ENCODE measurements at regions not wholly inside any gene's neighbourhood (a gene's known extent, or its start where the extent isn't known, plus 50 kb on each side); places are given as distances from the start of the nearest gene placed in this dataset.
"Not testable (repeated sequence)": the region's sequence is repeated elsewhere in the genome, so short reads cannot be mapped to it uniquely, and the experiment has no call there.

GRCh38 chr2:131753640-131754561, 226.2 kb downstream of the CCDC74A start:
- TF ChIP-seq CTCF (IDR thresholded peaks at IDR 0.05; ENCODE audit: unreplicated experiment in 3 of 3), result no peak
- Mint-ChIP-seq H3K36me3 (ENCODE audit: low read depth) (no peaks in the 10 kb centered on the region), H3K27me3 (ENCODE audit: low read depth) (no peaks in the 10 kb centered on the region), H3K9me3 (peaks cover 10% of the 10 kb centered on the region), H3K27ac (no peak overlapping the region), H3K4me3 (no peak overlapping the region), H3K4me1 (no peaks in the 10 kb centered on the region)

DNA sequence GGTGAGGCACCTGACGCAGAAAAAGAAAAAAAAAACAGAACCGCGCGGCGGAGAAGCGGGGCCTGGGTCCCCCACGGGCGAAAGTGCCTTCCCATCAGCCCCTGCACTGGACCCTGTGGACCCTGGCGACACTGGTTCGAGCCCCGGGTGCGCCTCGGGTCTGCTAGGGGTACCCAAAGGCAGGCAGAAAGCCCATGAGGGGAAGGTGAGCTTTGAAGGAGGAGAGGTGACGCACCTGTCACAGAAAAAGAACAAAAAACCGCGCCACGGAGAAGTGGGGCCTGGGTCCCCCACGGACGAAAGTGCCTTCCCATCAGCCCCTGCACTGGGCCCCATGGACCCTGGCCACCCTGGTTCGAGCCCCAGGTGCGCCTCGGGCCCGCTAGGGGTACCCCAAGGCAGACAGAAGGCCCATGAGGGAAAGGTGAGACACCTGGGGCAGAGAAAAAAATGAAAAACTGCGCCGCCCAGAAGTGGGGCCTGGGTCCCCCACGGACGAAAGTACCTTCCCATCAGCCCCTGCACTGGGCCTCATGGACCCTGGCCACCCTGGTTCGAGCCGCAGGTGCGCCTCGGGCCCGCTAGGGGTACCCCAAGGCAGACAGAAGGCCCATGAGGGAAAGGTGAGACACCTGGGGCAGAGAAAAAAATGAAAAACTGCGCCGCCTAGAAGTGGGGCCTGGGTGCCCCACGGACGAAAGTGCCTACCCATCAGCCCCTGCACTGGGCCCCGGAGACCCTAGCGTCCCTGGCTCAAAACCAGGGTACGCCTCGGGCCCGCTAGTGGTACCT, 227.4 kb downstream of the CCDC74A start:
- no peak for TF ChIP-seq CTCF (IDR thresholded peaks at IDR 0.05; ENCODE audit: unreplicated experiment in 3 of 3)
- Mint-ChIP-seq H3K4me1 (no peaks in the 10 kb centered on the region), H3K36me3 (ENCODE audit: low read depth) (no peaks in the 10 kb centered on the region), H3K9me3 (peaks cover 15% of the 10 kb centered on the region), H3K27me3 (ENCODE audit: low read depth) (no peaks in the 10 kb centered on the region), H3K4me3 (no peak overlapping the region), H3K27ac (no peak overlapping the region)

- H3K4me3 Mint-ChIP-seq, result no peak overlapping the region
- TF ChIP-seq CTCF (IDR thresholded peaks at IDR 0.05; ENCODE audit: unreplicated experiment in 3 of 3), result no peak
These were observed 228.6 kb downstream of the CCDC74A start for GRCh38 chr2:131756141-131756907.

DNA sequence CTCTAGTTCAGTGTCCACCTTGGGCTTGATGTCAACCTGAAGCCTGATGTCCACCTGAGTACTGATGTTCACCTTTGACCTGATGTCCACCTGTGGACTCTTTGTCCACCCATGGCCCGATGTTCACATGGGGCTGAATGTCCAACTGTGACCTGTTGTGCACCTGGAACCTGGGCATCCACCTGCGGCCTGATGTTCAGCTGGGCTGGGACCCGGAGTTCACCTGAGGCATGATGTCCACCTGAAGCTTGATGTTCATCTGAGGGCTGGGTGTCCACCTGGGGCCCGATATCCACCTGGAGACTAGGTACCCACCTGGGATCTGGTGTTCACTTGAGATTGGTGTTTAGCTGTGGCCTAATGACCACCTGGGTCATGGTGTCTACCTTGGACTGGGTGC, 231.3 kb downstream of the CCDC74A start:
- H3K27ac Mint-ChIP-seq; H3K36me3 Mint-ChIP-seq (ENCODE audit: low read depth); H3K4me3 Mint-ChIP-seq; H3K4me1 Mint-ChIP-seq; H3K27me3 Mint-ChIP-seq (ENCODE audit: low read depth): not testable (repeated sequence)
- H3K9me3 Mint-ChIP-seq, result peaks cover 15% of the 10 kb centered on the region

More at GRCh38 chr2:131756141-131756907, 228.6 kb downstream of the CCDC74A start:
- H3K27me3 Mint-ChIP-seq (ENCODE audit: low read depth), result no peaks in the 10 kb centered on the region
- no peaks in the 10 kb centered on the region for H3K4me1 Mint-ChIP-seq
- peaks cover 15% of the 10 kb centered on the region for H3K9me3 Mint-ChIP-seq
- no peaks in the 10 kb centered on the region for H3K36me3 Mint-ChIP-seq (ENCODE audit: low read depth)
- H3K27ac Mint-ChIP-seq, result no peak overlapping the region

DNA sequence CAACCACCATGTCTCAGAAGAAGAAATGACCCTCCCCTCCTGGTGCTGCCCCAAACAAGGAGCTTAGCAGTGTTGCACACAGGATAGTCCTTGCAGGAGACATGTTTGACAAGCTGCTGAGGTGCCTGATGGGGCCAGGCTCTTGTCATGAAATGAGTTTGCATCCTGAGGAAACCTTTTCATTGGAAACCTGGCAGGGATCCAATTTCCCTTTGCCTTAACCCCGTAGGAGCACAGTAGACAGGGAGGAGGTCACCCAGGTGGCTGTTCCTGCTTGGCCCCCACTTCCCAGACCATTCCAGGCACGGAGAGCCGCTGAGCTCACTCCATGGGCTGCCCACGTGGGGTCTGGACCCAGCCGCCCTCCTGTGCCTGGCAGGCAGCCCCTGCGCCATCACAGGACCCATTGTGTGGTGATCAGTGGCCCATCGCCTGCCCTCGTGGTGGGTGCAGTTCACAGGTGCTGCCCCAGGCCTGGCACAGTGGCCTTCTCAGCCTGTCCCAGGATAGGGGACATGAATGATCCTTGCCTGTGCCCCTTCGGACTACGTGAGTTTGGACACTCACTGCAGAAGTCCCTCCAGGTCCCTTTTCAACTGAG, 247.4 kb downstream of the CCDC74A start:
- H3K4me3 Mint-ChIP-seq, H3K4me1 Mint-ChIP-seq: not testable (repeated sequence)

GRCh38 chr2:131775903-131776506, 248.3 kb downstream of the CCDC74A start:
- H3K36me3 Mint-ChIP-seq (ENCODE audit: low read depth); H3K27ac Mint-ChIP-seq: not testable (repeated sequence)

More for the DNA sequence above, 247.4 kb downstream of the CCDC74A start:
- not testable (repeated sequence) for H3K27me3 Mint-ChIP-seq (ENCODE audit: low read depth); H3K27ac Mint-ChIP-seq; H3K36me3 Mint-ChIP-seq (ENCODE audit: low read depth); H3K9me3 Mint-ChIP-seq

DNA sequence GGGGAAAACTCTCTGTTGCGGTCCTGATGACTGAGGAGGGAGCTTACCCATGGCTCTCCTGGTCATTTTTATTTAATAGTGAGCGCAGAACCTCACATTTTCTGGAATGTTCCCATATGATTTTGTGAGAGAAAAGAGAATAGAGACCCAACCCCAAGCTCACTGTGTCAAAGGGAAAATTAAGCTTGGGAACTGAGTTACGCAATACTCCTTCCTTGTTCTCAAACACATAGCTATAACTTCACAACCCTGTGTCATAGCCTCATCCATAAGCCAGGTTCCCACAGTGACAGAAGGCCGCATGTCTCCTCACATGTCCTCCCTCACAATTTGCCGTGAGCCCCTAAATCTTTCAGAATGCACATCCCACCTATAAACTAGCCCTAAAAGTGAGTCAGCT, 252.8 kb downstream of the CCDC74A start:
- H3K4me1 Mint-ChIP-seq; H3K9me3 Mint-ChIP-seq; H3K36me3 Mint-ChIP-seq (ENCODE audit: low read depth); H3K4me3 Mint-ChIP-seq; H3K27ac Mint-ChIP-seq; H3K27me3 Mint-ChIP-seq (ENCODE audit: low read depth): not testable (repeated sequence)

More at GRCh38 chr2:131775903-131776506, 248.3 kb downstream of the CCDC74A start:
- H3K27me3 Mint-ChIP-seq (ENCODE audit: low read depth); H3K9me3 Mint-ChIP-seq; H3K4me1 Mint-ChIP-seq; H3K4me3 Mint-ChIP-seq: not testable (repeated sequence)

Data from nephron (organoid).